CD8-positive, alpha-beta memory T cell (primary cell): ENCODE measurements at regions not wholly inside any gene's neighbourhood (a gene's known extent, or its start where the extent isn't known, plus 50 kb on each side); places are given as distances from the start of the nearest gene placed in this dataset.

Experiments used
- CTCF ChIA-PET: fragments of 350-600 bp; sonication (Branson Sonifier 250); formaldehyde crosslinking; loops from one replicate; lab custom pipeline; 2021; ENCODE audit warnings: antibody characterized with exemption; lab: Charles Lee
- POLR2A ChIA-PET: fragments of 350-600 bp; sonication (Branson Sonifier 250); formaldehyde crosslinking; loops from one replicate; lab custom pipeline; 2021; ENCODE audit warnings: antibody characterized with exemption; lab: Charles Lee
- DNase-seq, 5 donors: peaks; one replicate each; pipeline versions ENCODE4 v3.0.0 to v3.0.0-alpha.2; 2020 to 2022; ENCODE audit warnings: mixed read lengths in 1 of 5
- H3K27ac ChIP-seq: one replicate; pipeline ENCODE4 v1.7.0; 2013; ENCODE audit warnings: low read depth, mild to moderate bottlenecking, low read length, moderate library complexity
- H3K27me3 ChIP-seq: 2 replicates; pipeline ENCODE4 v1.7.0; 2013; ENCODE audit warnings: low read length, mild to moderate bottlenecking; ENCODE audit not compliant: insufficient read depth, poor library complexity, severe bottlenecking
- H3K36me3 ChIP-seq: 2 replicates; pipeline ENCODE4 v1.7.0; 2013; ENCODE audit warnings: mild to moderate bottlenecking, low read length, moderate library complexity; ENCODE audit not compliant: insufficient read depth
- H3K4me1 ChIP-seq: 2 replicates; pipeline ENCODE4 v1.7.0; 2013; ENCODE audit warnings: mild to moderate bottlenecking, low read length, moderate library complexity; ENCODE audit not compliant: insufficient read depth
- H3K4me3 ChIP-seq: 2 replicates; pipeline ENCODE4 v1.7.0; 2013; ENCODE audit warnings: mild to moderate bottlenecking, low read length
- H3K9me3 ChIP-seq: 2 replicates; pipeline ENCODE4 v1.7.0; 2013; ENCODE audit warnings: mild to moderate bottlenecking, low read length
- H3K27ac Mint-ChIP-seq, 8 donors: one replicate each; pipeline ENCODE4 v1.8.0; 2020 to 2021; ENCODE audit warnings: mixed read lengths in 8 of 8, mild to moderate bottlenecking in 6 of 8, inconsistent platforms in 3 of 8, moderate library complexity in 3 of 8
- H3K27me3 Mint-ChIP-seq, 2 donors: one replicate each; pipeline ENCODE4 v1.8.0; 2020 to 2021; ENCODE audit warnings: mixed read lengths in 2 of 2, mild to moderate bottlenecking in 1 of 2, moderate library complexity in 1 of 2
- H3K36me3 Mint-ChIP-seq, 3 donors: one replicate each; pipeline ENCODE4 v1.8.0; 2020 to 2021; ENCODE audit warnings: mixed read lengths in 3 of 3, inconsistent platforms in 1 of 3, mild to moderate bottlenecking in 1 of 3
- H3K4me1 Mint-ChIP-seq, 3 donors: one replicate each; pipeline ENCODE4 v1.8.0; 2020 to 2021; ENCODE audit warnings: mixed read lengths in 3 of 3, inconsistent platforms in 1 of 3, mild to moderate bottlenecking in 1 of 3
- H3K4me3 Mint-ChIP-seq, 7 donors: one replicate each; pipeline ENCODE4 v1.8.0; 2020 to 2021; ENCODE audit warnings: mixed read lengths in 7 of 7, mild to moderate bottlenecking in 6 of 7, moderate library complexity in 4 of 7, inconsistent platforms in 2 of 7
- H3K9me3 Mint-ChIP-seq, 5 donors: one replicate each; pipeline ENCODE4 v1.8.0; 2020 to 2022; ENCODE audit warnings: mixed read lengths in 5 of 5, mild to moderate bottlenecking in 3 of 5, moderate library complexity in 2 of 5, inconsistent platforms in 1 of 5

- H3K36me3 Mint-ChIP-seq = no peaks in the 10 kb centered on the region
- peaks cover 1 to 10% (median 5%) of the 10 kb centered on the region in 5 donors for H3K9me3 Mint-ChIP-seq
- Histone ChIP-seq H3K27me3 (no peaks in the 10 kb centered on the region), H3K27ac (no peak overlapping the region), H3K9me3 (no peaks in the 10 kb centered on the region), H3K4me1 (no peaks in the 10 kb centered on the region), H3K36me3 (no peaks in the 10 kb centered on the region), H3K4me3 (no peak overlapping the region)
- H3K27ac Mint-ChIP-seq = no peak overlapping the region
- H3K27me3 Mint-ChIP-seq = no peaks in the 10 kb centered on the region
- no peak for DNase-seq
- no peak overlapping the region for H3K4me3 Mint-ChIP-seq
- ChIA-PET POLR2A (no interaction called here), CTCF (no interaction called here)
- no peaks in the 10 kb centered on the region for H3K4me1 Mint-ChIP-seq
These were observed 2786.9 kb upstream of the PCDH20 start for GRCh38 chr13:64202517-64202916.

GRCh38 chr13:64197232-64197631 lies 2781.6 kb upstream of the PCDH20 start:
- peaks cover 0 to 12% (median 3%) of the 10 kb centered on the region in 5 donors for H3K9me3 Mint-ChIP-seq
- H3K4me3 Mint-ChIP-seq = no peak overlapping the region
- no peak overlapping the region for H3K27ac Mint-ChIP-seq
- Histone ChIP-seq H3K9me3 (no peaks in the 10 kb centered on the region), H3K4me1 (no peaks in the 10 kb centered on the region), H3K27me3 (no peaks in the 10 kb centered on the region), H3K4me3 (no peak overlapping the region), H3K36me3 (no peaks in the 10 kb centered on the region), H3K27ac (no peak overlapping the region)
- no peaks in the 10 kb centered on the region for H3K27me3 Mint-ChIP-seq
- no peaks in the 10 kb centered on the region for H3K36me3 Mint-ChIP-seq
- DNase-seq = no peak
- no peaks in the 10 kb centered on the region for H3K4me1 Mint-ChIP-seq
- CTCF ChIA-PET = no interaction called here
- POLR2A ChIA-PET = no interaction called here

DNA sequence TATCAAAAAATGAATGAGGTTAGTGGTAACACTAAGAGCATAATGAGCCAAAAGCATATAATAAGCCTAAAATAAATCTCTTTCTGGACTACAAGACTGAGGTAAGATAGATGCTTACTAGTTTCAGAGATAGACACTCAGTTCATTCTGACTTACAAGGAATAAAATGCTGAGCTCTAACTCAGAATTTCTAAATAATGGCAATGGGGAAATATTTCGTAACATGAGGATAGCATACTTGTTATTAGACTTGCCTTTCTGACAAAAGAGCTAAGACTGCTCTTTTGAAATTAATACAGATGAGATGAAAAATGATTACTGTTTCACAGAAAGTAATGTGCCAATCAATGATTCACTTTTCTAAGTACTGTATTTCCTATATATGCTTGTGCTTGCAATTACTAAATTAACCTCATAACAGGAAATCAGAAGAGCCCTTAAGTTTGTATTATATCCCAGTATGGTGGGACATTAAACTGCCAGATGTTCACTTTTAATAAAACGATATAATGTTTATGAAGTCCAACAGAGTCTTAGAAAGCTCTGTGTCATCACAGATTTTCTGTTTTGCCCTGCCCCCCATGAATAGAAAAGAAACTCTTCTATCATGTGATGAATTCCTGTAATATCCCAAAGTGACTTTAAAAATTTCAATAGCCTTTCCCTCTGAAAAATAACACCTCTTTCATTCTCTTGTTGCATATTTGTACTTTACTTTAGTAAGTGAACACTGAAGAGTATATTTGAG lies 2771.0 kb upstream of the PCDH20 start:
- Mint-ChIP-seq H3K4me1 (no peaks in the 10 kb centered on the region), H3K27me3 (no peaks in the 10 kb centered on the region)

DNA sequence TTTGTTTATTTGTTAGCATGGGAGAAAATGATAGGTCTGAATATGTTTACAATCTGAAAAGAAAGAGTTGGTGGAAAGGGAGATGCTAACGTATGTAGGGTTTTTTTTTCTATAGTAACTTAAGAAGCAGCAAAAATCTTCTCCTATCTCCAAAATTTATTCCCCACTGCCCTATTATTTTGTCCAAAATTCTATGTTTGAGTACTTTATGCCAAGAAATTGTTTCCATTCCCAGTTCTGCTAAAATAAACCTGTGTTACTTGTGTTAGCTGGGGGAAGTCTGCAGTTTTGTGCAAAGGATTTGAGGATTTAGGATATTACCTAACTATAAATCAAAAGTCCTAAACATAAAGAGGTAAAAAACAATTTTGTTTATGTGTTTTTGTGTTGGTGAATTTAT lies 2770.4 kb upstream of the PCDH20 start:
- Mint-ChIP-seq H3K4me3 (no peak overlapping the region), H3K36me3 (no peaks in the 10 kb centered on the region), H3K27ac (no peak overlapping the region), H3K9me3 (peaks cover 3 to 28% (median 14%) of the 10 kb centered on the region in 5 donors), H3K27me3 (no peaks in the 10 kb centered on the region), H3K4me1 (no peaks in the 10 kb centered on the region)
- H3K4me1 ChIP-seq = no peaks in the 10 kb centered on the region
- no peak for DNase-seq
- H3K4me3 ChIP-seq = no peak overlapping the region
- H3K9me3 ChIP-seq = no peaks in the 10 kb centered on the region
- ChIA-PET POLR2A (no interaction called here), CTCF (no interaction called here)
- no peaks in the 10 kb centered on the region for H3K27me3 ChIP-seq
- no peaks in the 10 kb centered on the region for H3K36me3 ChIP-seq
- H3K27ac ChIP-seq = no peak overlapping the region

More for the DNA sequence above, 2771.0 kb upstream of the PCDH20 start:
- no peaks in the 10 kb centered on the region for H3K36me3 Mint-ChIP-seq
- Histone ChIP-seq H3K9me3 (no peaks in the 10 kb centered on the region), H3K4me1 (no peaks in the 10 kb centered on the region), H3K27ac (no peak overlapping the region), H3K4me3 (no peak overlapping the region), H3K27me3 (no peaks in the 10 kb centered on the region), H3K36me3 (no peaks in the 10 kb centered on the region)
- no peak for DNase-seq
- CTCF ChIA-PET = no interaction called here
- POLR2A ChIA-PET = no interaction called here
- H3K9me3 Mint-ChIP-seq = peaks cover 3 to 28% (median 16%) of the 10 kb centered on the region in 5 donors
- H3K4me3 Mint-ChIP-seq = no peak overlapping the region
- H3K27ac Mint-ChIP-seq = no peak overlapping the region

- H3K4me3 ChIP-seq = no peak overlapping the region
- no peaks in the 10 kb centered on the region for H3K4me1 ChIP-seq
- H3K27ac ChIP-seq = no peak overlapping the region
- no peaks in the 10 kb centered on the region for H3K36me3 ChIP-seq
- H3K4me3 Mint-ChIP-seq = no peak overlapping the region
- DNase-seq = no peak
- no peaks in the 10 kb centered on the region for H3K27me3 ChIP-seq
- no peaks in the 10 kb centered on the region for H3K4me1 Mint-ChIP-seq
- peaks cover 6 to 22% (median 17%) of the 10 kb centered on the region in 5 donors for H3K9me3 Mint-ChIP-seq
- CTCF ChIA-PET = no interaction called here
- no peaks in the 10 kb centered on the region for H3K9me3 ChIP-seq
- no peaks in the 10 kb centered on the region for H3K27me3 Mint-ChIP-seq
- H3K27ac Mint-ChIP-seq = no peak overlapping the region
- POLR2A ChIA-PET = no interaction called here
- no peaks in the 10 kb centered on the region for H3K36me3 Mint-ChIP-seq
These were observed 2765.1 kb upstream of the PCDH20 start for GRCh38 chr13:64180756-64181155.

DNA sequence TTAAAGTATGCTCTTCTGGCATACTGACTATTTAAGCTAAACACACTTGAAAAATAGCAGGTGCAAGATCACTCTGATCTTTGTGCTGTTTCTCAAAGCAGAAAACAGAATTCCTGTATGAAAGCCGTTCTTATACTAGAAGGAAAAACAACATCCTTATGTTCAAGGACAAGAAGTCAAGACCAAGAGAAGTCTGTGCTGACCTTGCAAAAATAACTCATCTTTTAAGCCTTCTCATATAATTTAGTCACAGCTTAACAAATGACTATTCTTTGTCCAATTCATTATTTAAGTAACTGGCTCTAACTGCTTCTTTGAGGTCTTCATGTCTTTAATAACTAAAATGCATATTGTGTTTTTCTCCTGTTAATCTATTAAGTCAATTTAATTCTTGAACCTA lies 2750.2 kb upstream of the PCDH20 start:
- Histone ChIP-seq H3K9me3 (no peaks in the 10 kb centered on the region), H3K36me3 (no peaks in the 10 kb centered on the region), H3K27ac (no peak overlapping the region), H3K27me3 (no peaks in the 10 kb centered on the region), H3K4me1 (no peaks in the 10 kb centered on the region), H3K4me3 (no peak overlapping the region)
- H3K4me1 Mint-ChIP-seq = no peaks in the 10 kb centered on the region
- no peak overlapping the region for H3K4me3 Mint-ChIP-seq
- ChIA-PET CTCF (no interaction called here), POLR2A (no interaction called here)
- no peaks in the 10 kb centered on the region for H3K36me3 Mint-ChIP-seq
- DNase-seq = no peak
- no peak overlapping the region for H3K27ac Mint-ChIP-seq
- peaks cover 2 to 16% (median 10%) of the 10 kb centered on the region in 5 donors for H3K9me3 Mint-ChIP-seq
- no peaks in the 10 kb centered on the region for H3K27me3 Mint-ChIP-seq

DNA sequence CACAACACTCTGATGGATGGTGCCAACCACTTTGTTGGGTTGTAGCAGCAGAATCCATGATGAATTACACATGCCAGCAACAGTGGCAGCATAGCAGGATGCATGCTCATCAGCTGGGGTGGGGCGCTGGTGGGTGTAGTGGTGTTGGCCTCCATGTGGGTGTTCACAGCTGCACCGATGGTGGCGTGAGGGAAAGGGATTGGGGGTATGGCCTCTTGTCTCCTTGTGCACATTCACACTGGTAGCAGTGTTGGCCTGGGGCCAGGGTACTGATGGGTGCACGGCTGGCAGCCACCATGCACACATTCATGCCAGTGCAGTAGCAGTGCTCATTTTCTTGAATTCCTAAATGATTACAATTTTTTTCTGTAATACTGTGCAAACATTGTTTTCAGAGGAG lies 2748.8 kb upstream of the PCDH20 start:
- CTCF ChIA-PET = no interaction called here
- H3K36me3 Mint-ChIP-seq = no peaks in the 10 kb centered on the region
- no peaks in the 10 kb centered on the region for H3K4me1 ChIP-seq
- POLR2A ChIA-PET = no interaction called here
- no peak for DNase-seq
- no peaks in the 10 kb centered on the region for H3K9me3 ChIP-seq
- no peaks in the 10 kb centered on the region for H3K27me3 ChIP-seq
- H3K36me3 ChIP-seq = no peaks in the 10 kb centered on the region
- H3K27ac ChIP-seq = no peak overlapping the region
- H3K27me3 Mint-ChIP-seq = no peaks in the 10 kb centered on the region
- no peak overlapping the region for H3K4me3 Mint-ChIP-seq
- H3K9me3 Mint-ChIP-seq = peaks cover 2 to 22% (median 10%) of the 10 kb centered on the region in 5 donors
- no peak overlapping the region for H3K27ac Mint-ChIP-seq
- H3K4me1 Mint-ChIP-seq = no peaks in the 10 kb centered on the region
- no peak overlapping the region for H3K4me3 ChIP-seq

GRCh38 chr13:64160479-64160878 lies 2744.8 kb upstream of the PCDH20 start:
- Mint-ChIP-seq H3K27me3 (no peaks in the 10 kb centered on the region), H3K36me3 (no peaks in the 10 kb centered on the region)

More at GRCh38 chr13:64160479-64160878, 2744.8 kb upstream of the PCDH20 start:
- no peaks in the 10 kb centered on the region for H3K9me3 ChIP-seq
- CTCF ChIA-PET = no interaction called here
- no peaks in the 10 kb centered on the region for H3K4me1 ChIP-seq
- POLR2A ChIA-PET = no interaction called here
- H3K9me3 Mint-ChIP-seq = peaks cover 2 to 23% (median 9%) of the 10 kb centered on the region in 5 donors
- no peak overlapping the region for H3K4me3 Mint-ChIP-seq
- no peaks in the 10 kb centered on the region for H3K4me1 Mint-ChIP-seq
- no peak overlapping the region for H3K27ac ChIP-seq
- no peaks in the 10 kb centered on the region for H3K27me3 ChIP-seq
- no peak for DNase-seq
- H3K27ac Mint-ChIP-seq = no peak overlapping the region
- H3K4me3 ChIP-seq = no peak overlapping the region
- no peaks in the 10 kb centered on the region for H3K36me3 ChIP-seq
